Subcutaneous abdominal adipose tissue (tissue), 5 donors: ENCODE measurements at regions not wholly inside any gene's neighbourhood (a gene's known extent, or its start where the extent isn't known, plus 50 kb on each side); places are given as distances from the start of the nearest gene placed in this dataset.

Experiments used
- H3K27ac ChIP-seq: one replicate; pipeline ENCODE4 v1.7.0; 2013; ENCODE audit warnings: low read depth, mild to moderate bottlenecking, inconsistent platforms, low read length, moderate library complexity
- H3K27me3 ChIP-seq, 5 donors: one replicate each; pipeline ENCODE4 v1.7.0; 2013; ENCODE audit warnings: low read length in 5 of 5, inconsistent platforms in 1 of 5; ENCODE audit not compliant: control insufficient read depth in 5 of 5, insufficient read depth in 4 of 5
- H3K36me3 ChIP-seq, 5 donors: one replicate each; pipeline ENCODE4 v1.7.0; 2013; ENCODE audit warnings: low read length in 5 of 5; ENCODE audit not compliant: control insufficient read depth in 5 of 5, insufficient read depth in 5 of 5
- H3K4me1 ChIP-seq, 5 donors: one replicate each; pipeline ENCODE4 v1.7.0; 2013; ENCODE audit warnings: low read length in 5 of 5, mild to moderate bottlenecking in 3 of 5, moderate library complexity in 1 of 5; ENCODE audit not compliant: control insufficient read depth in 5 of 5, insufficient read depth in 5 of 5
- H3K4me3 ChIP-seq, 5 donors: one replicate each; pipeline ENCODE4 v1.7.0; 2013; ENCODE audit warnings: low read length in 5 of 5, low read depth in 1 of 5
- H3K9ac ChIP-seq, 5 donors: one replicate each; pipeline ENCODE4 v1.7.0; 2013; ENCODE audit warnings: low read length in 5 of 5, mild to moderate bottlenecking in 4 of 5, moderate library complexity in 3 of 5
- H3K9me3 ChIP-seq, 5 donors: one replicate each; pipeline ENCODE4 v1.7.0; 2013; ENCODE audit warnings: low read length in 5 of 5; ENCODE audit not compliant: control insufficient read depth in 5 of 5
- donor health status: healthy.
- donor health status: healthy.
- donor health status: healthy.
- donor health status: healthy.
- donor health status: healthy.

GRCh38 chr5:22988937-22989336 is 135.8 kb upstream of the CDH12 start:
- H3K27ac ChIP-seq: no peak overlapping the region
- no peak overlapping the region for H3K9ac ChIP-seq
- H3K36me3 ChIP-seq: no peaks in the 10 kb centered on the region
- no peak overlapping the region for H3K4me3 ChIP-seq
- H3K27me3 ChIP-seq: no peaks in the 10 kb centered on the region
- no peaks in the 10 kb centered on the region for H3K4me1 ChIP-seq
- H3K9me3 ChIP-seq: peaks cover 0 to 8% (median 3%) of the 10 kb centered on the region in 5 donors

- Histone ChIP-seq H3K4me1 (no peaks in the 10 kb centered on the region), H3K27me3 (no peaks in the 10 kb centered on the region), H3K9me3 (peaks cover 0 to 1% (median 0%) of the 10 kb centered on the region in 5 donors), H3K27ac (no peak overlapping the region), H3K36me3 (no peaks in the 10 kb centered on the region), H3K4me3 (no peak overlapping the region), H3K9ac (no peak overlapping the region)
Observed at GRCh38 chr5:22986281-22986680, 133.1 kb upstream of the CDH12 start.

GRCh38 chr5:22985446-22985845 is 132.3 kb upstream of the CDH12 start:
- no peaks in the 10 kb centered on the region for H3K4me1 ChIP-seq

GRCh38 chr5:22970956-22971618 is 117.9 kb upstream of the CDH12 start:
- Histone ChIP-seq H3K9ac (no peak overlapping the region), H3K27me3 (no peaks in the 10 kb centered on the region), H3K36me3 (no peaks in the 10 kb centered on the region), H3K4me3 (no peak overlapping the region), H3K9me3 (peaks cover 0 to 10% (median 5%) of the 10 kb centered on the region in 5 donors), H3K4me1 (no peaks in the 10 kb centered on the region), H3K27ac (no peak overlapping the region)

More at GRCh38 chr5:22985446-22985845, 132.3 kb upstream of the CDH12 start:
- Histone ChIP-seq H3K27me3 (no peaks in the 10 kb centered on the region), H3K9me3 (no peaks in the 10 kb centered on the region), H3K4me3 (no peak overlapping the region), H3K9ac (no peak overlapping the region), H3K36me3 (no peaks in the 10 kb centered on the region), H3K27ac (no peak overlapping the region)

- H3K4me1 ChIP-seq: no peaks in the 10 kb centered on the region
- no peaks in the 10 kb centered on the region for H3K27me3 ChIP-seq
- no peak overlapping the region for H3K27ac ChIP-seq
- peaks cover 0 to 10% (median 5%) of the 10 kb centered on the region in 5 donors for H3K9me3 ChIP-seq
- H3K9ac ChIP-seq: no peak overlapping the region
- H3K4me3 ChIP-seq: no peak overlapping the region
- no peaks in the 10 kb centered on the region for H3K36me3 ChIP-seq
Observed at GRCh38 chr5:22970491-22970890, 117.3 kb upstream of the CDH12 start.

- no peaks in the 10 kb centered on the region for H3K36me3 ChIP-seq
- no peak overlapping the region for H3K27ac ChIP-seq
- no peak overlapping the region for H3K9ac ChIP-seq
- H3K4me3 ChIP-seq: no peak overlapping the region
- peaks cover 0 to 10% (median 8%) of the 10 kb centered on the region in 5 donors for H3K9me3 ChIP-seq
- no peaks in the 10 kb centered on the region for H3K27me3 ChIP-seq
- H3K4me1 ChIP-seq: no peaks in the 10 kb centered on the region
Observed at GRCh38 chr5:22968386-22968785, 115.2 kb upstream of the CDH12 start.

- H3K9ac ChIP-seq: no peak overlapping the region
- H3K9me3 ChIP-seq: peaks cover 0 to 10% (median 8%) of the 10 kb centered on the region in 5 donors
- H3K27ac ChIP-seq: no peak overlapping the region
- no peaks in the 10 kb centered on the region for H3K4me1 ChIP-seq
- H3K27me3 ChIP-seq: no peaks in the 10 kb centered on the region
- no peaks in the 10 kb centered on the region for H3K36me3 ChIP-seq
- no peak overlapping the region for H3K4me3 ChIP-seq
Observed at GRCh38 chr5:22965960-22966359, 112.8 kb upstream of the CDH12 start.

GRCh38 chr5:22964632-22965031 is 111.5 kb upstream of the CDH12 start:
- Histone ChIP-seq H3K36me3 (no peaks in the 10 kb centered on the region), H3K4me3 (no peak overlapping the region), H3K9ac (no peak overlapping the region), H3K9me3 (peaks cover 0 to 10% (median 8%) of the 10 kb centered on the region in 5 donors), H3K27me3 (no peaks in the 10 kb centered on the region), H3K4me1 (no peaks in the 10 kb centered on the region), H3K27ac (no peak overlapping the region)

- H3K9me3 ChIP-seq: no peaks in the 10 kb centered on the region
- H3K4me3 ChIP-seq: no peak overlapping the region
- H3K4me1 ChIP-seq: no peaks in the 10 kb centered on the region
- no peaks in the 10 kb centered on the region for H3K27me3 ChIP-seq
- no peak overlapping the region for H3K27ac ChIP-seq
- no peaks in the 10 kb centered on the region for H3K36me3 ChIP-seq
- H3K9ac ChIP-seq: no peak overlapping the region
Observed at GRCh38 chr5:22958462-22959262, 105.5 kb upstream of the CDH12 start.

- Histone ChIP-seq H3K27ac (no peak overlapping the region), H3K36me3 (no peaks in the 10 kb centered on the region), H3K4me1 (no peaks in the 10 kb centered on the region), H3K9me3 (peaks cover 0 to 3% (median 0%) of the 10 kb centered on the region in 5 donors), H3K4me3 (no peak overlapping the region), H3K9ac (no peak overlapping the region), H3K27me3 (no peaks in the 10 kb centered on the region)
Observed at GRCh38 chr5:22947921-22948320, 94.8 kb upstream of the CDH12 start.
